Activated CD8-positive, alpha-beta memory T cell treated with anti-CD3 and anti-CD28 coated beads, Interleukin-2, amount 50 U/mL, for 4 hours (primary cell): ENCODE measurements at regions not wholly inside any gene's neighbourhood (a gene's known extent, or its start where the extent isn't known, plus 50 kb on each side); places are given as distances from the start of the nearest gene placed in this dataset.
"Not testable (repeated sequence)": the region's sequence is repeated elsewhere in the genome, so short reads cannot be mapped to it uniquely, and the experiment has no call there.

Experiments
- DNase-seq: peaks from one replicate; pipeline ENCODE4 v3.0.0-alpha.2; 2020

- no peak for DNase-seq
Measured at GRCh38 chr2:54065411-54065810, 50.0 kb upstream of the ACYP2 start.

DNA sequence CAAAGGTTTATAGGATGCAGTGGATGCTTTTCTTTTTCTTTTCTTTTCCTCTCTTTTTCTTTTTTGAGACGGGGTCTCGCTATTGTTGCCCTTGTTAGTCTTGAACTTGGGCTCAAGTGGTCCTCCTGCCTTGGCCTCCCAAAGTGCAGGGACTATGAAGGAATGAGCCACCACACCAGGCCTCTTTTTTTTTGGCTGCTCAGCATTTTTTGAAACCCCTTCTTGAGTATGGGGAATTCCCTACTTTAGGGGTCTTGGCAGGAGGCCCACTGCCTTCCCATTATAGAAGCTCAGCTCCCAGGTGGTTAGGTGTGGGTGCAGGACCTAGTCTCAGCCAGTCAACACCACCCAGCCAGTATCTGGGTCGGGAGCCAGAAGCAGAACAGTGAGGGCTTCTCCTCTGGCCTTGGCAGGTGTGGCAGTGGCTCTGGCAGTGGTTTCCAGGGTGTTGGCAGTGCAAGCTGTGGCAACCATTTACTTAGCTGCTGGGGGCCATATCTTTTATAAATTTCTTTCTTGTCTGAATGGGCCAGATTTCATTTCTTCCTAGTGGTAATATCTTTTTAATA lies 51.4 kb upstream of the ACYP2 start:
- no peak for DNase-seq

DNA sequence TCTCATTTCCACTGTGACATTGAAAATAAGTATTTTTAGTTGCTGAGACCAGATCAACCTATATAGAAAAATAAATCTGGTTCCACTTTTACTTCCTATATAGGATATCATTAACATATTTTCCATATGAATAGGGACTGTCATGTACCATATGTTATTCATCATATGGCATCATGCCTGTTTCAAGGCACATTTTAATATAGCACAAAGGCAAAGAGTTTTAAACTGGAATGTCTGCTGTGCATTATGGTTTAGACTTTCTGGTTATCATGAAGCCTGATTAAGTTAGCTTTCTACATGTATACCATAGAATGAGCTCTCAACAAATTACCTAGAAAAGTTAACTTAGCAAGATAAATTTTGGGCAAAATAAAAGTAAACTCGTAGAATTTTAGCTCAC lies 53.0 kb upstream of the ACYP2 start:
- DNase-seq = no peak

DNA sequence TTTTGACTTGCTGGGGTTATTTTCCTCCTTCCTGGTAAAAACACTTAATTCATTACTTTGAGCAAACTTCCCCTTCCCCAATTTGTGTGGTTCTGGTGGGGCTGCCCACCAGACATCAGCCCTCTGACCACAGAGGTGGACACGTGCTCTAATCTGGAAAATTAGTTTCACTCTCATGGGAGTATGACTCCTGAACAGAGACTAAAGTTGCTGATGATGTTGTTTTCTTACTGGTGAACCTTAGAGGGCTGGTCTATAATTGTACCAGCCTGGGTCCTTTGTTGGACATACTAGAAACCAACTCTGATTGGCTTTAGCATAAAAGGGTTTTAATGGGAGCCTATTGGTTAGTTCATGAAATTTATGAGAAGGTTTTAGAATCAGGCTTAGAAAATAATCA lies 54.1 kb upstream of the ACYP2 start:
- no peak for DNase-seq

DNA sequence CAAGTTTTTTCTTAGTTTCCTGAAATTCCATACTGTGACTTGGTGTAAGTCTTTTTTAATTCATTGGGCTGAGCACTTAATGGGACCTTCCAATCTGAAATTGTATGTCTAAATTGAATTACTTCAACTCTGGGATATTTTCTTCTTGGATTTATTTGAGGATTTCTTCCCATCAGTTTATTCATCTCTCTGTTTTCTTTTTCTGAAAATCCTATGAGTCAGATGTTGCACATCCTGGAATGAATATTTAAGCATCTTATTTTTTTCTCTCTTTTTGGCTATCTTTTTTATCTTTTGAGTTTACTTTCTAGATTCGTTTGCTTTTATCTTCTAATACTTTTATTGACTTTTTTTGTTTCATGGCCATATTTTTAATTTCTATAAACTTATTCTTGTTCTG lies 55.4 kb upstream of the ACYP2 start:
- DNase-seq = no peak

DNA sequence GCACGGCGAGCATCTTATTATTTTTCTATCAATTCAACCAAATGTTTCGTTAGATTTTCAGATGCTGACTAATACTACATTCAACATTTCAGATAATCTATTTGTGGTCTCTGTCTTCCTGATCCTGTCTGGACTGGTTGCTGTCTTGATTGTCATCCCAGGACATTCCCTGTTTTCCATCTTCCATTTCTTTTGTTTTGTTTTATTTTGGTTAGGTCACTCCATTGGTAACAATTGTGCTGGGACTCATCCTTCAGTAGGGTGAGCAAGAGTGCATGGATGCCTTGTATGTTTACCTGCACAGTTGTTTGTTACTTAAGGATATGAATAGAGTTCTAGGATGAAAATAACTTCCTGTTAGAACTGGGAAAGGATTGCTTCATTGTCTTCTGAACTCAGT lies 55.9 kb upstream of the ACYP2 start:
- DNase-seq = no peak

- DNase-seq = no peak
Measured at GRCh38 chr2:54058449-54058848, 57.0 kb upstream of the ACYP2 start.

- no peak for DNase-seq
Measured at GRCh38 chr2:54054774-54055173, 60.6 kb upstream of the ACYP2 start.

DNA sequence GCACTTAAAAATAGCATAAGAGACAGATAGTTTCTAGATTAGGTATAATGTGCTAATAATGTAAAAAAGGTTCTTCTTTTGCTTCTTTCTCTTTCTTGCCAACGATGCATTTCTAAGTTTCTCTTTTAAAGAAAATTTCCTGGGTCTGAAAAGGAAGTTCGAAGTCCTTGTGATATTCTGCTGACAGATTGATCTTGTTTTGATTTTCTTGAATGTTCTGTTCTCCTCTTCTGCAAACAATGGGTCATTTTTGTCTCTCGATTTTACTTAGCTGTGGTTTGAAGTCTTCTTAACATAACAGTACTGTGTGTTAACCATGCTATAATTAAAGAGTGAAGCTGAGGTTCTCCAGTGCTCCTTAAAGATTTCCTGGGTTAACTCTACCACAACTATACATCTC lies 61.1 kb upstream of the ACYP2 start:
- no peak for DNase-seq

GRCh38 chr2:54053830-54054229 lies 61.6 kb upstream of the ACYP2 start:
- no peak for DNase-seq

DNA sequence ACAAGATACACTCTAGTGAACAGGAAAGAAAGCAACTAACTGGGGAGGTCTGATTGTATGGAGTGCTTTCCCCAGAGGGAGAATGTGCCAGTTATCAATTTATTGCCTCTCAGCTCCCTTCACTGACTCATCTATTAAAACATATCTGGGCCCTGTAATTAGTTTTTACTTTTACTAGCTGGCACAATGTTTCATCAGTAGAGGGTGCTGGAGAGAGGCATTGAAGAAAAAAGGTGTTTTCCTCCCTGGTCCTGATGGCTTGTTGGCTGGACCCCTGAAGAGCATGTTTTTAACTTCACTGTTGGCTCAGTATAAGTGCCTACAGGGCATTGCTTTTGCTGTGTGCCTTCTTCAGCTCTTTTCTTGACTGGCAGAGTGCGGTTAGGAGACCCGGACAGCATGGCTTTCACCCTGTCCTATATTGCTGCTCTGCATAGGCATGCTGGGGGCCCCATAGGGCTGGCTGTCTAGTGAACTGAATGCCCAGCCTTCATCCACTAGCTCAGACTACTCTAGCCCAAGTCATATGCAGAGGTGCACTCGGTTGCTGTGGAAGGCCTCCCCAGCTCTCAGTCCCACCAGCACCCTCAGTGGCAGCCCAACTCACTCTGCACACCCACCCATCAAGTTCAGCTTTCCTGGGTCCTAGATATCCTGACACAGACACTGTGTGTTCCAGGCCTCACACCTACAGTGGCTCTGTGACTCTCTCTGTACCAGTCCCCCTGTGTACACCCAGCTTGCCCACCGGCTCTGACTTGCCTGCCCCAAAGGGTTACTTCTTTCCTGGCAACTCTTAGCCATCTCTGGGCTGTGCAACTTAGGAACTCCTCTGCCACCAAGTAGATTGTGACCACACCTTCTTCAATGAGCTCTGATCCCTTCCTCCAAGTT lies 62.3 kb upstream of the ACYP2 start:
- no peak for DNase-seq

- DNase-seq = no peak
Measured at GRCh38 chr2:54050445-54050844, 65.0 kb upstream of the ACYP2 start.

- no peak for DNase-seq
Measured at GRCh38 chr2:54049365-54049764, 66.0 kb upstream of the ACYP2 start.

- not testable (repeated sequence) for DNase-seq
Measured at GRCh38 chr2:54048896-54049295, 66.5 kb upstream of the ACYP2 start.

DNA sequence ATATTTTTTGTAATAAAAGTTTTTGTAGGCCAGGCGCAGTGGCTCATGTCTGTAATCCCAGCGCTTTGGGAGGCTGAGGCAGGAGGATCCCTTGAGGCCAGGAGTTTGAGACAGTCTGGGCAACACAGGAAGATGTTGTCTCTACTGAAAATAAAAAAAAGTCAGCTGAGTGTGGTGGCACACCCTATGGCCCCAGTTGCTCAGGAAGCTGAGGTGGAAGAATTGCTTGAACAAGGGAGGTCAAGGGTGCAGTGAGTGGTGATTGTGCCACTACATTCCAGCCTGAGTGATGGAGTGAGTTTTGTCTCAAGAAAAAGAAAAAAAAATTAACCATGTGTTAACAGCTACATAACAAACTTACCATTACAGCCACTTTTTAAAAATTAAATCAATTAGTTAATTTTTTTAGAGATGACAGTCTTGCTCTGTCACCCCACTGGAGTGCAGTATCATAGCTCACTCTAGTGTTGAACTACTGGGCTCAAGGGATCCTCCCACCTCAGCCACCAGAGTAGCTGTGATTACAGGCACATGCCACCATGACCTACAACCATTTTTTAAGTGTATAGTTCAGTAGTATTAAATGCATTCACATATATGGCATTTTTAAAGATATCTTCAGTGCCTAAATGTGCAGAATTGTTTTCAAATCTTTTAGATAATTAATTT lies 67.2 kb upstream of the ACYP2 start:
- DNase-seq = no peak

GRCh38 chr2:54047658-54048057 lies 67.8 kb upstream of the ACYP2 start:
- no peak for DNase-seq

DNA sequence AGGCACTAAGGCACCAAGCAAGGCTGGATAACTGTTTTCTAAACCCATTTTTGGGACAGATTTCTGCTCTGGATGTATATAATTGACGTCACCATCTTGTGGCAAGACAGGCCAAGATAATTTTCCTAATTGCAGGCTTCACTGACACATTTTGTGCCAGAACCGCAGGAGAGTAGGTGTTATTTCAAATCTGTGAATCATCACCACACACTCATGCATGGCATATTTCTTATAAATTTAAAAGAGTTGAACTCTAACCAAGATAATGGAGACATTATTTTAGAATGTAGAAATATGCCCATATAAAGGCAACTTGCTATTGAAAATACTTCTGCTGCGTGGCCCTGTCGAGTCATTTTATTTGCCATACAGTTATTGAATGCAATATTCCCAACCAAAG lies 68.3 kb upstream of the ACYP2 start:
- no peak for DNase-seq

DNA sequence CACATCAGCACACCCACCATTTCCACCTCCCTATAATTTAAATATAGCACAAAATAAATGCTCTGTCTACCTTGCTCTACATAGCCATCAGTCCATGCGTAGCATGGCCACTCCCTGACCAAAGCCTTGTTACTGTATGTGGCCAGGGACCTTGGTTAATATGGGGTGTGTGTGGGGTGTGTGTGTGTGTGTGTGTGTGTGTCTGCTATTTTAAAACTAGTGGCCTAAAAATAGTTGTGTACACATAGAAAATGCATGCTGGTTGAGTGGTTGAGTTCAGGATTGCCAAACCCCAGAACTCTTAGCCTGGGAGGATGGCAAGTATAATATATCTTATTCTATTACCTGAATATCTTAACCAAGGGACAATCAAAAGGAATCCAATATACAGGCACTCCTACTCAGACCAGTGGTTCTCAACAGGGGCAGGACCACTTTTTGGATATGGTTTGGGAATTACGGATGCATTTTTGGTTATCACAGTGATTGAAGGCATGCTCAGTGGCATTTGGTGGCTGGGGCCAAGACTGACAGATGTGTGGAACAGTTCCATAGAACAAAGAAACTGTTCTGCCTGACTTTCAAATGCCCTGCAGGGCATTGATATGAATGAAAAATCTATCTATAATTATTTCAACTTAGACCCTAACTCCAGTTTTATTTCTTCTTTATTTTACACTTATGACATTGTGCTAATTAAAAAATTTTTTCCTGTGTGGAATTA lies 72.3 kb upstream of the PSME4 start:
- DNase-seq = no peak

GRCh38 chr2:54042341-54042740 lies 71.5 kb upstream of the PSME4 start:
- DNase-seq = no peak

- peak; percentile 54 for DNase-seq
Measured at GRCh38 chr2:54041135-54041534, 70.3 kb upstream of the PSME4 start.

DNA sequence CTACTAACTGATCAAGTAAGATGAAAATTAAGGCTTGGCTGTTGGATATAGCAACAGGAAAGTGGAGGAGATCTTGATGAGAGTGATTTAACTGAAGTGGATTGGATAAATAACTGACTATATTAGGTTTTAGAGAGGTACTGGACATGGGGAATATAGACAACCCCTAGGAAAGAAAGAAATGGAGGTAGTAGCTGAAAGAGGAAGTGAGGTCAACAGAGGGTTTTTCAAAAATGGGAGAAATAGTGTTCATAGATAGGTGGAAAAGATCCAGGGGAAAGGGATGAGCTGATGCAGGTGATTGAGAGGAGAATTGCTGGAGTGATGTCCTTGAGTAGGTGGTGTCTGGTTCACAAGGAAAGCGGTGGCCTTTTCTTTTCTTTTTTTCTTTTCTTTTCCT lies 69.9 kb upstream of the PSME4 start:
- no peak for DNase-seq

- no peak for DNase-seq
Measured at GRCh38 chr2:54040250-54040649, 69.5 kb upstream of the PSME4 start.

DNA sequence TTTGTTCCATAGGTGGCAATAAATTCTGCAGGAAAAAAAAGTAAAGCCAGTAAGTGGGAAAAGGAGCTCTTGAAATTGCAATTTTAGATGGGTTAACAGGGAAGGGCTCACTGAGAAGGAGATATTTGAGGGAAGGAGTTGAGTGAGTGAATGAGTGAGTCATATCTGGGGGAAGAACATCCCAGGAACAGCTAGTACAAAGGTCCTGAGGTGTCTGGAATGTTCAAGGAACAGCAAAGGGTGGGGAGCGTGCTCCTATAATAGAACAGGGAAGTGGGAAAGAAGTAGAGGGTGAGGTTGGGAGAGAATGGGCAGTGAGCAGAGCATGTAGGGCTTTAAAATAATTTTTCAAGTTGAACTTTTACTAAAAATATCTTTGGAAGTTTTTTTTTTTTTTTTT lies 68.0 kb upstream of the PSME4 start:
- DNase-seq = no peak

GRCh38 chr2:54031288-54031687 lies 60.5 kb upstream of the PSME4 start:
- not testable (repeated sequence) for DNase-seq
